ENCODE measurements at regions not wholly inside any gene's neighbourhood (a gene's known extent, or its start where the extent isn't known, plus 50 kb on each side); places are given as distances from the start of the nearest gene placed in this dataset.

DNA sequence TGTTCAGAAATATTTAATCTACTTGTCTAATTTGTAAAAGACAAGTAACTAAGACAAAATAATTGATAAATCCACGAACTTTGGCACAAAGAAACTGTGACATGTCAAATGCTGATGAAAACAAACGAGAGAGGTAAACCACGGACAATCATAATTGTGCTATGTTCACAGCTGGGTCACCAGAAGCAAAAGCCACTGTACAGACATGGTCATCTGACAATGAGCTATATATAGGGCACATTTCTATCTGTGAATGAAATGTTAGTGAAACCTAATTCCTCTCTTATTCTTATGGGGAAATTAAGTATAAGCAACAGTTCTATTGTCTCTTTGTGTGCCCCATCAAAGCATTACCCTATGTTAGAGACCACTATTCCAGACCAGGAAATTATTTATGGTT is 444.0 kb upstream of the TRAM1L1 start:
- TF ChIP-seq CTCF (conservative IDR thresholded peaks at IDR 0.05; ENCODE audit: low read length) (no peak), EZH2phosphoT487 (IDR thresholded peaks at IDR 0.05; ENCODE audit: borderline replicate concordance, low read depth, low read length) (no peak)
